Neural progenitor cell (in vitro differentiated cells): ENCODE measurements at regions not wholly inside any gene's neighbourhood (a gene's known extent, or its start where the extent isn't known, plus 50 kb on each side); places are given as distances from the start of the nearest gene placed in this dataset.

Experiments used
- EZH2 ChIP-seq: fragments of 200-600 bp; sonication (generic); IDR thresholded peaks from 2 replicates; pipeline ENCODE4 v1.6.1; 2017; ENCODE audit warnings: antibody characterized with exemption, mild to moderate bottlenecking, moderate library complexity
- EZH2phosphoT487 ChIP-seq: fragments of 200-600 bp; sonication (generic); IDR thresholded peaks from 2 replicates; pipeline ENCODE4 v1.6.1; 2017; ENCODE audit warnings: antibody characterized with exemption
- TF ChIP-seq, protein P1 (sequence below): fragments of 200-600 bp; sonication (generic); IDR thresholded peaks from 2 replicates; pipeline ENCODE4 v1.5.1; 2017; ENCODE audit warnings: antibody characterized with exemption, mild to moderate bottlenecking

DNA sequence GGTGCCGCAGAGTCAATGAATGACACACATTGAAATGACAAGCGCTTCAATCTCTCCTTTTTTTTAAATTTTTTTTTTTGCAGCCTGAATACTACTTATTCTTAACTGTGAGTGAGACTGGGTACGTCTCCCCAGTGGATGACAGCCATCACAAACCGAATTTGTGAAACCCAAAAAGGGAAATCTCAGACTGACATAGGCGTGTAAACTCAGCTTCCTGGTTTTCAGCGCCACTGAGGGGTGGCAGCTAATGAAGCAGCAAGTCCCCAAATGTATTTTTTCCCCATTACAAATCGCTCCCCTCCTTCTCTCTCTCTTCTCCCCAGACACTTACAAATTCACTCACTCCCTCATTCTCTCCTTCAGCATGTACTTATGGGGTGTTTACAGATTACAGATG lies 196.0 kb downstream of the MAF start:
- TF ChIP-seq, protein P1, sequence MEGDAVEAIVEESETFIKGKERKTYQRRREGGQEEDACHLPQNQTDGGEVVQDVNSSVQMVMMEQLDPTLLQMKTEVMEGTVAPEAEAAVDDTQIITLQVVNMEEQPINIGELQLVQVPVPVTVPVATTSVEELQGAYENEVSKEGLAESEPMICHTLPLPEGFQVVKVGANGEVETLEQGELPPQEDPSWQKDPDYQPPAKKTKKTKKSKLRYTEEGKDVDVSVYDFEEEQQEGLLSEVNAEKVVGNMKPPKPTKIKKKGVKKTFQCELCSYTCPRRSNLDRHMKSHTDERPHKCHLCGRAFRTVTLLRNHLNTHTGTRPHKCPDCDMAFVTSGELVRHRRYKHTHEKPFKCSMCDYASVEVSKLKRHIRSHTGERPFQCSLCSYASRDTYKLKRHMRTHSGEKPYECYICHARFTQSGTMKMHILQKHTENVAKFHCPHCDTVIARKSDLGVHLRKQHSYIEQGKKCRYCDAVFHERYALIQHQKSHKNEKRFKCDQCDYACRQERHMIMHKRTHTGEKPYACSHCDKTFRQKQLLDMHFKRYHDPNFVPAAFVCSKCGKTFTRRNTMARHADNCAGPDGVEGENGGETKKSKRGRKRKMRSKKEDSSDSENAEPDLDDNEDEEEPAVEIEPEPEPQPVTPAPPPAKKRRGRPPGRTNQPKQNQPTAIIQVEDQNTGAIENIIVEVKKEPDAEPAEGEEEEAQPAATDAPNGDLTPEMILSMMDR = no peak
- no peak for TF ChIP-seq EZH2
- TF ChIP-seq EZH2phosphoT487 = no peak
